ENCODE measurements at regions not wholly inside any gene's neighbourhood (a gene's known extent, or its start where the extent isn't known, plus 50 kb on each side); places are given as distances from the start of the nearest gene placed in this dataset.

GRCh38 chr3:147582642-147583041 is 173.5 kb downstream of the ZIC1 start:
- no peak for DNase-seq (ENCODE audit: low read depth in 4 of 4, low spot score in 1 of 4)

- no peak for DNase-seq (ENCODE audit: low read depth in 4 of 4, low spot score in 1 of 4)
Observed at GRCh38 chr3:147589016-147589415, 179.9 kb downstream of the ZIC1 start.

DNA sequence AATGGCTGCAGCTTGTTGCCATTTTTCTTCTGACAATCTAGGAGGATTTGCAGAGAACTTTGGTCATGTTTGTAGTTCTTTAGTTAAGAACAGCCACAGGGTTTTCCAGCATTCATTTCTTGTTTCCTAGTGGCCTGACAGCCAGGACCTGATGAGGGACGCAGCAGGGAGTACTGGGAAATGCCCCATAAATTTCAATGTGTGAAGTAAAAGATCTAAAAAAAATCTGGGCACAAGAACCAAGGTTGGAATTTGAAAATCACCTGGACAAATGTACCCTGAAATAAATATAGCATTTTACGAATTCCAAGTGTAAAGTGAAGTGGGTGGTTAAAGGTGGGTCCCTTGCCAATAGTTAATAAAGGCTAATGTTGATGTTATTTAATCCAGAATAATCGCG is 195.0 kb downstream of the ZIC1 start:
- DNase-seq (ENCODE audit: low read depth in 4 of 4, low spot score in 1 of 4) = no peak

- no peak for DNase-seq (ENCODE audit: low read depth in 4 of 4, low spot score in 1 of 4)
Observed at GRCh38 chr3:147613725-147614124, 204.6 kb downstream of the ZIC1 start.

- no peak for DNase-seq (ENCODE audit: low read depth in 4 of 4, low spot score in 1 of 4)
Observed at GRCh38 chr3:147614210-147614609, 205.0 kb downstream of the ZIC1 start.

DNA sequence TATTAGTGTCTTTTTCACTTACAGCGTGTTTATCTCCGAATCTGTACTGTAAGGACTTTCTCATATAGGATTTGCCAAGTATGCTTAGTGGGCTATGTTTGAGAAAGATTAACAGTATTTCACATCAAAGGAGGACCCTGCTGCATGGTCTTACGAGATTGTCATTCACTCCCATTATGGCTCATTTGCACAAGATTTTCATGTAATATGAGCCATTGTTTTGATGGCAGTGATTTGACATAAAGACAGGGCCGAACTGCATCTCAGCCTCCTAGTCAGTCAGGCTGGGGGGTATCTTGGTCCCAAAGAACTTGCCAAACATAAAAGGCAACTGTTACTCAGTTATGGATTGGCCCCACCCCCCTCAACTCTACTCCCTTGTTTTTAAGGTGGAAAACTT is 205.9 kb downstream of the ZIC1 start:
- no peak for DNase-seq (ENCODE audit: low read depth in 4 of 4, low spot score in 1 of 4)

- DNase-seq (ENCODE audit: low read depth in 4 of 4, low spot score in 1 of 4) = no peak
Observed at GRCh38 chr3:147616998-147617619, 207.9 kb downstream of the ZIC1 start.

DNA sequence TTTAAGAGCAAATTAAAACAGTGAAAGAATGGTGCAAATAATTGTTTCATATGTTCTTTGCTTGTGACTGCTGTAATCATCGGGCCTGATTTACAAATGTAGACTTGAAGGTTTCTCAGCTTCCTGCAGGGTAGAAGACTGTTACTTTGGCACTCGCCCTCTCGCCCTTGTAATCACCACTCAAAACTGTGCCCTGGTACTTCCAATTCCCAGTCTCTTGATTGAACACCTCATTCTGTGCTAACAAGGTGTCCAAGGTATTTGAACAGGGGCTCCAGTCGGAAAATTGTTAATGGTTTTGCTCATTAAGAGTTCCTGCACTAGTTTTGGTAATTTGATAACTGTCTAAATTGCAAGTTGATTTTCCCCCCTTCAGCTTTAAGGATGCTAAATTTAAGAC is 209.5 kb downstream of the ZIC1 start:
- no peak for DNase-seq (ENCODE audit: low read depth in 4 of 4, low spot score in 1 of 4)

- DNase-seq (ENCODE audit: low read depth in 4 of 4, low spot score in 1 of 4) = no peak
Observed at GRCh38 chr3:147619921-147620560, 210.9 kb downstream of the ZIC1 start.

DNA sequence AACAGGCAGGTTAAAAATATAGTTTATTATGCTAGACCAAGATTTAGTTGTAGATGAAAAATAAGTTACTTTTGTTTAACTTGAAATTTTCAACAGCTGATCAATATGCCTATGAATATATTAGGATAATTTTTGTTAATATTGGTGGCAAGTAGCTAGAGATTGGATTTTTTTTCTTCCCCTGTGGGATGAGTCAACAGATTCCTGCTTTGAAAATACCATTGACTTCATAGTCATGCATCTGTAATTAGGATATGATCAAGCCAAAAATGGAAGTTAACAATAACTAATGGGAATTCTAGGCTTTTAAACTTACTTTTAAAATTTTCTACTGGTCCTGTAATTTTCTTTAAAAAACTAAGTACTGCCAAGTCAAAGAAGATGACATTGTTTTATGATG is 211.7 kb downstream of the ZIC1 start:
- DNase-seq (ENCODE audit: low read depth in 4 of 4, low spot score in 1 of 4) = no peak

DNA sequence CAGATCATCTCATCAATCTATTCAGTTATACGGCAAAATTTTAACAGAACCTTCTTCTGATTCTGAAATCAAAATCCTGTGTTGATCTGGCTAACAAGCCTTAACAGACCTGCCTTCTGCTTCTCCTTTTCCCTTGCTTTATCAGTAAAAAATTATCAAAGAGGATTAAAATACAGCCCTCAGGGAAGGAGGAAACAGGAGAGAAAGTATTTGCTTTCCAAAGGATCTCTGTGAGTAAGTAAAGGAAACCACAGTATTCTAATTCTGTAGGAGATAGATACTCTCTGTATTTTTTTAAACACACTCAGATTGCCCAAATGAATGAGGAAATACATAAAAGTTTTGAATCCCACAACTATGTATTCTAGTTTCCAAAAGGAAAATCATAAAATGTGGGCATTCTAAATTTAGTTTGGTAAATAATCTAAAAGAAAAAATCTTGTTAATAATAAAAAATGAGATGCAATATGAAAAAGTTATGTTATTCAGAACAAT is 221.8 kb downstream of the ZIC1 start:
- DNase-seq (ENCODE audit: low read depth in 4 of 4, low spot score in 1 of 4) = no peak

- DNase-seq (ENCODE audit: low read depth in 4 of 4, low spot score in 1 of 4) = no peak
Observed at GRCh38 chr3:147640781-147641180, 231.6 kb downstream of the ZIC1 start.

GRCh38 chr3:147645761-147646160 is 236.6 kb downstream of the ZIC1 start:
- no peak for DNase-seq (ENCODE audit: low read depth in 4 of 4, low spot score in 1 of 4)

GRCh38 chr3:147649475-147649874 is 240.3 kb downstream of the ZIC1 start:
- DNase-seq (ENCODE audit: low read depth in 4 of 4, low spot score in 1 of 4) = no peak

- DNase-seq (ENCODE audit: low read depth in 4 of 4, low spot score in 1 of 4) = no peak
Observed at GRCh38 chr3:147651107-147651778, 242.1 kb downstream of the ZIC1 start.

GRCh38 chr3:147652651-147653366 is 243.6 kb downstream of the ZIC1 start:
- DNase-seq (ENCODE audit: low read depth in 4 of 4, low spot score in 1 of 4) = no peak

GRCh38 chr3:147653367-147653923 is 244.3 kb downstream of the ZIC1 start:
- no peak for DNase-seq (ENCODE audit: low read depth in 4 of 4, low spot score in 1 of 4)

DNA sequence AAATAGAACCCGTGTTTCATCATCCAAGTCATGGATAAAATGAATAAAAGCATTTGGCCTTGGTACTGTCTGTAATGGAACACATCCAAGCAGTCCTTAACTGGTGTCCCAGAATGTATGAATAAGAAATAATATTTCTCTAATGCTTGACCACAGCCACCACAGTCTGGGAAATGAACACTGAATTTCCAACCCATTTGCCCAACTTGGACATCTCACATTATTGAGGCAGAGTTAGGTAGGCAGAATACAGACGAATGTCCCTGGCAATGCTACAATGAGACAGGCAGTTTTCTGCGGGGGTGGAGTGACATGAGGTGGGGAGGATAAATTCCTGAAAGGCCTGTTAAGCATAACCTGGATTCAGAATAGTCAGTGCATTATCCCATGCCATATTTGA is 245.7 kb downstream of the ZIC1 start:
- no peak for DNase-seq (ENCODE audit: low read depth in 4 of 4, low spot score in 1 of 4)

DNA sequence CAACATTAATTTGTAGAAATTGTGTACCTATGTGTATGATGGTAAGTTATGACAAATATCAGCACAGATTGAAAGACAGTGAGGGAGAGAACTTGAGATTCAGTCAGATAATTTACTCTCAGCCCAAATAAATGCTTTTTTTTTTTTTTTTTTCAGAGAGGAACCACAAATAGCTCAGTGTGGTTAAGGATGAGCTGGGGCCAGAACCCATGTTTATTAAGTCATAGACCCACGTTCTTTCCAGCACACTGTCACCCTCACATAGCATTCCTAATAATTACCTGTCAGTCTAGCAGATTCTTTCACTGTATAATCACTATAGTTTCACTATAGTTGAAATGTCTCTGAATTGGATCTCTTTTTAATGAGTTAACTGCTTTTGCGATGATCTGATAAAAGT is 246.1 kb downstream of the ZIC1 start:
- no peak for DNase-seq (ENCODE audit: low read depth in 4 of 4, low spot score in 1 of 4)

- DNase-seq (ENCODE audit: low read depth in 4 of 4, low spot score in 1 of 4) = no peak
Observed at GRCh38 chr3:147656023-147656422, 246.9 kb downstream of the ZIC1 start.

DNA sequence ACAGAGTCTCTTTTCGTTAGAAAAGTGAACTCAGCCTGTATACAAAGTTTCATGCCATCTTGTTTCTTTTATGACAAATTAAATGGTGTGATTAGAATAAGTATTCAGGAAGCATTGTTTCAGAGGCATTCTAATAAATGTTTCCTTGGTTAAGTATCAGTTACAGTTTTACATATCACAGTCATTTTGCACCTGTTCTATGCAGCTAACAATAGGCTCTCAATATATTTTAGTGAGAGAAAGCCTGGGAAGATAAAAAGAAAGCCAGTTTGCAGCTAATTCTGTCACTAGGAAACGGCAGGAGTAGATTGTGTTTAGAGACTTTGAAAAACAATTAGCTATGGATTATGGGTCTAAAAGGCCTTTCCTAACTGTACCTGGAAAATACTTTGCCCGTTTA is 252.8 kb downstream of the ZIC1 start:
- no peak for DNase-seq (ENCODE audit: low read depth in 4 of 4, low spot score in 1 of 4)

DNA sequence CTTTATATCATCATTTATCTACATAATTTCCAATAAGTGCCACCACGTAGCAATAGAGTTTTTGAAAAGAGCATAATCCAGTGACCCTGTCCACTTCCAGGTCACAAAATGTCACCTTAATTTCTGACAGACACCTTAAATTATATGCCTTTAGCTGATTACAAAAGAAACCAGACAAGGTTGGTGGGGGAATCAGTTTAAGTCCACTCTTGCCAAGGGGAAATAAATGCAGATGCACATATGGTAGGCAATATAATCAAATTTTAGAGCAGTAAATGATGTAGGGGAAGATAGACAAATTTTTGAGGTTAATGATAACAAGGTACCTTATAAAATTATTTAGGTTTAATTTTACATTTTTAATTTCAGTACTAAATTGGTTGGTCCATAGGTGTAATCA is 253.5 kb downstream of the ZIC1 start:
- DNase-seq (ENCODE audit: low read depth in 4 of 4, low spot score in 1 of 4) = no peak

All from stimulated activated CD4-positive, alpha-beta T cell treated with anti-CD3 and anti-CD28 coated beads, Interleukin-1b, Interleukin-23, amount 100 ng/mL, for 24 hours (primary cell).